HEK293 (cell line): ENCODE measurements at regions not wholly inside any gene's neighbourhood (a gene's known extent, or its start where the extent isn't known, plus 50 kb on each side); places are given as distances from the start of the nearest gene placed in this dataset.

Experiments
- CTCF ChIP-seq: fragments of 450-650 bp; formaldehyde crosslinking; IDR thresholded peaks from 2 replicates; pipeline ENCODE4 v1.5.1; 2016; ENCODE audit warnings: missing biosample characterization, missing genetic modification characterization
- TSHZ1 ChIP-seq: fragments of 450-650 bp; formaldehyde crosslinking; IDR thresholded peaks from 2 replicates; pipeline ENCODE4 v1.5.1; 2016; ENCODE audit warnings: missing biosample characterization, missing genetic modification characterization, borderline replicate concordance
- ZNF510 ChIP-seq: fragments of 450-650 bp; formaldehyde crosslinking; IDR thresholded peaks from 2 replicates; pipeline ENCODE4 v1.5.1; 2018; ENCODE audit warnings: mild to moderate bottlenecking, missing genetic modification characterization, missing biosample characterization; ENCODE audit not compliant: insufficient replicate concordance
- ZNF549 ChIP-seq: fragments of 450-650 bp; IDR thresholded peaks from 2 replicates; pipeline ENCODE4 v1.5.1; 2018; ENCODE audit warnings: missing biosample characterization, missing genetic modification characterization, mild to moderate bottlenecking, inconsistent platforms, moderate library complexity

- no peak for TF ChIP-seq ZNF549 (tag by site-specific recombination)
- no peak for TF ChIP-seq CTCF (tag by site-specific recombination)
- no peak for TF ChIP-seq TSHZ1 (tag by site-specific recombination)
- TF ChIP-seq ZNF510, result no peak
Observed at GRCh38 chr11:127598476-127598875, 597.9 kb upstream of the KIRREL3 start.
